ENCODE measurements at regions not wholly inside any gene's neighbourhood (a gene's known extent, or its start where the extent isn't known, plus 50 kb on each side); places are given as distances from the start of the nearest gene placed in this dataset.

GRCh38 chr5:26813235-26813634, 225.2 kb downstream of the CDH9 start:
- no peak for TF ChIP-seq POLR2A (IDR thresholded peaks at IDR 0.05)
- TF ChIP-seq, protein P1, sequence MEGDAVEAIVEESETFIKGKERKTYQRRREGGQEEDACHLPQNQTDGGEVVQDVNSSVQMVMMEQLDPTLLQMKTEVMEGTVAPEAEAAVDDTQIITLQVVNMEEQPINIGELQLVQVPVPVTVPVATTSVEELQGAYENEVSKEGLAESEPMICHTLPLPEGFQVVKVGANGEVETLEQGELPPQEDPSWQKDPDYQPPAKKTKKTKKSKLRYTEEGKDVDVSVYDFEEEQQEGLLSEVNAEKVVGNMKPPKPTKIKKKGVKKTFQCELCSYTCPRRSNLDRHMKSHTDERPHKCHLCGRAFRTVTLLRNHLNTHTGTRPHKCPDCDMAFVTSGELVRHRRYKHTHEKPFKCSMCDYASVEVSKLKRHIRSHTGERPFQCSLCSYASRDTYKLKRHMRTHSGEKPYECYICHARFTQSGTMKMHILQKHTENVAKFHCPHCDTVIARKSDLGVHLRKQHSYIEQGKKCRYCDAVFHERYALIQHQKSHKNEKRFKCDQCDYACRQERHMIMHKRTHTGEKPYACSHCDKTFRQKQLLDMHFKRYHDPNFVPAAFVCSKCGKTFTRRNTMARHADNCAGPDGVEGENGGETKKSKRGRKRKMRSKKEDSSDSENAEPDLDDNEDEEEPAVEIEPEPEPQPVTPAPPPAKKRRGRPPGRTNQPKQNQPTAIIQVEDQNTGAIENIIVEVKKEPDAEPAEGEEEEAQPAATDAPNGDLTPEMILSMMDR (IDR thresholded peaks at IDR 0.05): no peak
